Spleen (tissue), 11 donors: ENCODE measurements at regions not wholly inside any gene's neighbourhood (a gene's known extent, or its start where the extent isn't known, plus 50 kb on each side); places are given as distances from the start of the nearest gene placed in this dataset.
"Not testable (repeated sequence)": the region's sequence is repeated elsewhere in the genome, so short reads cannot be mapped to it uniquely, and the experiment has no call there.

ENCODE experiments used
- DNase-seq: peaks from one replicate; pipeline ENCODE4 v3.0.0-alpha.2; 2020
- H3K27ac ChIP-seq, 8 donors: fragments of 200-600 bp; sonication (generic) in 7 of 8; 1 replicate in 4 of 8; 2 replicates in 4 of 8; pipeline versions ENCODE4 v1.5.0 to v1.8.0; 2016 to 2021; ENCODE audit warnings: inconsistent platforms in 4 of 8, mild to moderate bottlenecking in 4 of 8, moderate library complexity in 1 of 8
- H3K27me3 ChIP-seq, 7 donors: fragments of 200-600 bp; sonication (generic) in 6 of 7; replicated peaks in 1 of 7; 1 replicate in 4 of 7; 2 replicates in 3 of 7; pipeline versions ENCODE4 v1.5.0 to v1.8.0; 2016 to 2021; ENCODE audit warnings: inconsistent platforms in 3 of 7, mild to moderate bottlenecking in 1 of 7
- H3K36me3 ChIP-seq, 6 donors: fragments of 200-600 bp; sonication (generic) in 5 of 6; 1 replicate in 4 of 6; 2 replicates in 2 of 6; pipeline versions ENCODE4 v1.5.0 to v1.8.0; 2016 to 2021; ENCODE audit warnings: inconsistent platforms in 2 of 6
- H3K4me1 ChIP-seq, 6 donors: fragments of 200-600 bp; sonication (generic) in 5 of 6; 1 replicate in 3 of 6; 2 replicates in 3 of 6; pipeline versions ENCODE4 v1.5.0 to v1.8.0; 2016 to 2021; ENCODE audit warnings: inconsistent platforms in 3 of 6
- H3K4me3 ChIP-seq, 8 donors: fragments of 200-600 bp; sonication (generic) in 7 of 8; 1 replicate in 4 of 8; 2 replicates in 4 of 8; pipeline versions ENCODE4 v1.5.0 to v1.8.0; 2016 to 2021; ENCODE audit warnings: inconsistent platforms in 4 of 8, mild to moderate bottlenecking in 4 of 8, moderate library complexity in 2 of 8
- H3K9me3 ChIP-seq, 8 donors: fragments of 200-600 bp; sonication (generic) in 7 of 8; 1 replicate in 4 of 8; 2 replicates in 4 of 8; pipeline versions ENCODE4 v1.5.0 to v1.8.0; 2016 to 2021; ENCODE audit warnings: inconsistent platforms in 4 of 8
- CTCF ChIP-seq, 11 experiments: fragments of 200-600 bp in 7 of 11; fragments of 450-650 bp in 4 of 11; sonication (generic) in 4 of 11; IDR thresholded peaks in 8 of 11; conservative IDR thresholded peaks in 3 of 11; 1 replicate in 7 of 11; 2 replicates in 4 of 11; pipeline versions ENCODE4 v1.4.0 to v1.8.0; 2016 to 2021; ENCODE audit warnings: antibody characterized with exemption in 11 of 11, inconsistent platforms in 4 of 11, mild to moderate bottlenecking in 1 of 11
- POLR2A ChIP-seq, 3 donors: fragments of 450-650 bp; IDR thresholded peaks; one replicate each; pipeline ENCODE4 v1.5.1; 2017; ENCODE audit warnings: antibody characterized with exemption in 3 of 3, mild to moderate bottlenecking in 1 of 3
- POLR2AphosphoS5 ChIP-seq, 3 donors: sonication (generic); formaldehyde crosslinking; IDR thresholded peaks; one replicate each; pipeline ENCODE4 v1.5.1; 2017; ENCODE audit warnings: antibody characterized with exemption in 3 of 3
- whole genome bisulfite sequencing, 5 donors: extraction: QIAGEN DNeasy Blood & Tissue Kit in 3 of 5; methylation state at CpG; one replicate each; pipeline versions ENCODE4 v1.1.5 to v1.1.7; 2013 to 2018; 5-methylcytosine and 5-hydroxymethylcytosine counted together
- intact Hi-C: fragments of 100-400 bp; cut with DNase I; formaldehyde crosslinking; loops from one replicate; pipeline ENCODE4 v1.15.0; 2023; ENCODE audit warnings: low total_unique reads
- donor health status: healthy with polysubstance abuse.
- donor health status: DM: no; HTN: no; CAD: no; lungs with moderate emphysema.
- donor health status: DM: no; HTN: no; CAD: no.
- donor health status: Bipolar disorder and iron deficiency.
- donor health status: healthy.
- donor health status: DM: no; HTN: no; CAD: no.
- donor health status: DM: yes; HTN: yes; CAD: no.

GRCh38 chr21:34227386-34227852 lies 136.4 kb upstream of the KCNE2 start:
- intact Hi-C loops, result no loop called here
- DNase-seq, result no peak
- 84 to 93% (median 89%) methylated on average over 7 of the region's 7 CpGs for WGBS, 5 donors

GRCh38 chr21:34228792-34229191 lies 135.0 kb upstream of the KCNE2 start:
- Histone ChIP-seq H3K27ac (no peak overlapping the region), H3K4me1 (no peaks in the 10 kb centered on the region), H3K36me3 (no peaks in the 10 kb centered on the region), H3K9me3 (no peaks in the 10 kb centered on the region), H3K4me3 (no peak overlapping the region), H3K27me3 (no peaks in the 10 kb centered on the region)
- TF ChIP-seq CTCF (IDR thresholded peaks at IDR 0.05 in 8 of 11, conservative IDR thresholded peaks at IDR 0.05 in 3 of 11), result no peak
- no peak for TF ChIP-seq POLR2A (IDR thresholded peaks at IDR 0.05)
- TF ChIP-seq POLR2AphosphoS5 (IDR thresholded peaks at IDR 0.05), result no peak
- intact Hi-C loops, result no loop called here
- DNase-seq, result no peak
- WGBS, 5 donors, result 76 to 90% (median 89%) methylated on average over 4 of the region's 4 CpGs

More at GRCh38 chr21:34227386-34227852, 136.4 kb upstream of the KCNE2 start:
- H3K4me3 ChIP-seq, result no peak overlapping the region
- H3K36me3 ChIP-seq, result no peaks in the 10 kb centered on the region
- no peak for TF ChIP-seq POLR2A (IDR thresholded peaks at IDR 0.05)
- no peak for TF ChIP-seq CTCF (IDR thresholded peaks at IDR 0.05 in 8 of 11, conservative IDR thresholded peaks at IDR 0.05 in 3 of 11)
- no peak overlapping the region for H3K27ac ChIP-seq
- H3K27me3 ChIP-seq, result no peaks in the 10 kb centered on the region
- no peaks in the 10 kb centered on the region for H3K9me3 ChIP-seq
- no peaks in the 10 kb centered on the region for H3K4me1 ChIP-seq

- WGBS, 5 donors, result 61 to 87% (median 77%) methylated on average over 4 of the region's 4 CpGs
- H3K27me3 ChIP-seq, result no peaks in the 10 kb centered on the region
- TF ChIP-seq POLR2AphosphoS5 (IDR thresholded peaks at IDR 0.05) (no peak), POLR2A (IDR thresholded peaks at IDR 0.05) (no peak), CTCF (IDR thresholded peaks at IDR 0.05 in 8 of 11, conservative IDR thresholded peaks at IDR 0.05 in 3 of 11) (no peak)
- H3K27ac ChIP-seq, result no peak overlapping the region
- DNase-seq, result no peak
- intact Hi-C loops, result no loop called here
- no peaks in the 10 kb centered on the region for H3K4me1 ChIP-seq
- no peak overlapping the region for H3K4me3 ChIP-seq
- no peaks in the 10 kb centered on the region for H3K9me3 ChIP-seq
- H3K36me3 ChIP-seq, result no peaks in the 10 kb centered on the region
Observed at GRCh38 chr21:34229353-34229752, 134.5 kb upstream of the KCNE2 start.

- DNase-seq, H3K27ac ChIP-seq, H3K4me1 ChIP-seq, H3K9me3 ChIP-seq, H3K4me3 ChIP-seq, intact Hi-C loops, H3K27me3 ChIP-seq, H3K36me3 ChIP-seq: not testable (repeated sequence)
- 66 to 78% (median 74%) methylated on average over 6 of the region's 6 CpGs for WGBS, 5 donors
Observed at GRCh38 chr21:34233741-34234140, 130.1 kb upstream of the KCNE2 start.

- TF ChIP-seq POLR2A (IDR thresholded peaks at IDR 0.05), result no peak
- TF ChIP-seq CTCF (IDR thresholded peaks at IDR 0.05 in 8 of 11, conservative IDR thresholded peaks at IDR 0.05 in 3 of 11), result no peak
- TF ChIP-seq POLR2AphosphoS5 (IDR thresholded peaks at IDR 0.05), result no peak
- Histone ChIP-seq H3K27ac (no peak overlapping the region), H3K4me1 (no peaks in the 10 kb centered on the region), H3K36me3 (no peaks in the 10 kb centered on the region), H3K27me3 (no peaks in the 10 kb centered on the region), H3K4me3 (no peak overlapping the region), H3K9me3 (peaks cover 0 to 8% (median 0%) of the 10 kb centered on the region in 8 donors)
- 39 to 48% (median 45%) methylated on average over 1 of the region's 1 CpG for WGBS, 5 donors
- intact Hi-C loops, result no loop called here
- no peak for DNase-seq
Observed at GRCh38 chr21:34235514-34235913, 128.3 kb upstream of the KCNE2 start.
